ENCODE measurements at regions not wholly inside any gene's neighbourhood (a gene's known extent, or its start where the extent isn't known, plus 50 kb on each side); places are given as distances from the start of the nearest gene placed in this dataset.
"Not testable (repeated sequence)": the region's sequence is repeated elsewhere in the genome, so short reads cannot be mapped to it uniquely, and the experiment has no call there.

DNA sequence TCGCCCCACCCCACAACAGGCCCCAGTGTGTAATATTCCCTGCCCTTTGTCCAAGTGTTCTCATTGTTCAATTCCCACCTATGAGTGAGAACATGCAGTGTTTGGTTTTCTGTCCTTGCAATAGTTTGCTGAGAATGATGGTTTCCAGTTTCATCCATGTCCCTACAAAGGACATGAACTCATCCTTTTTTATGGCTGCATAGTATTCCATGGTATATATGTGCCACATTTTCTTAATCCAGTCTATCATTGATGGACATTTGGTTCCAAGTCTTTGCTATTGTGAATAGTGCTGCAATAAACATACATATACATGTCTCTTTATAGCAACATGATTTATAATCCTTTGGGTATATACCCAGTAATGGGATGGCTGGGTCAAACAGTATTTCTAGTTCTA is 132.7 kb downstream of the SNX10 start:
- not testable (repeated sequence) for ATAC-seq; H3K4me1 Mint-ChIP-seq; H3K4me3 Mint-ChIP-seq; H3K36me3 Mint-ChIP-seq; H3K27ac Mint-ChIP-seq; H3K9me3 Mint-ChIP-seq; DNase-seq (ENCODE audit: low spot score in 2 of 2)

DNA sequence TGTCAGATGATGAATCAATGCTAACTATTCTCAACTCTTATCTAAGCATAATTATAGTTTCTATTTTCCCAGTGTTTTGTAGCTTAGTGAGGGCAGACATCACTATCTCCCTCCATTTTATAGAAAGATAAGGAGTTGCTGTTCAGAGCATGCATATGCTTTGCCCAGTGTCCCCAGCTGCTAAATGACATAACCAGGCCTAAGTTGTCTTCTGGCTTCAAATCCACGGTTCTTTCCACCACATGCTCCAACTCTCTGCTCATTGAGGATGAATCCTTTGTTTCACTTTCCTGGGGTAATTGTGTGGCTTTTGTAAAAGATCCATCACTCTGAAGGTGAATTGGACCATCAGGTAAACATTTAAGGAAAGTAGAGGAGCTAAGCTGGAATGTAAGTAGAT is 134.0 kb downstream of the SNX10 start:
- no peaks in the 10 kb centered on the region for H3K9me3 Mint-ChIP-seq
- H3K36me3 Mint-ChIP-seq, result no peaks in the 10 kb centered on the region
- no peak overlapping the region for H3K27ac Mint-ChIP-seq
- DNase-seq (ENCODE audit: low spot score in 2 of 2) (no peak), ATAC-seq (no peak)
- no peak overlapping the region for H3K4me3 Mint-ChIP-seq
- H3K4me1 Mint-ChIP-seq, result no peaks in the 10 kb centered on the region

DNA sequence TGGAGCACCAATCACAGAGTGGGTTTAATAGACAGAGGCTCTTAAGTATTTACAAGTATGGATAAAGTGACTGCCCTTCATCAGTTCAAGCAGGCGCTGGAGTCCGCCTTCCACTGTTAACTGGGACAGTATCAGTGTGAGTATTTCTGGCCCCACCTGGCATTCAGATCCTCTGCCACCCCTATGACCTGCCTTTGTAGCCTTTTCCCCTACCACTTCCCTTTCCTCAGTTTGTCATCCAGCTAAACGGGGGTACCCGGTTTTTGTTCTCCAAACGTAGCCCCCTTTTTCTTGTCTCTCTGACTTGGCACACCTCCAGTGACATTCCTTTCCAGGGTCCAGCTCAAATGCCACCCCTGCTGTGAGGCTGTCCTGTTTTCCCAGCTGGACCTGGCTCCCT is 134.4 kb downstream of the SNX10 start:
- H3K36me3 Mint-ChIP-seq, result no peaks in the 10 kb centered on the region
- H3K4me3 Mint-ChIP-seq, result no peak overlapping the region
- DNase-seq (ENCODE audit: low spot score in 2 of 2), result no peak
- no peak overlapping the region for H3K27ac Mint-ChIP-seq
- no peaks in the 10 kb centered on the region for H3K9me3 Mint-ChIP-seq
- no peaks in the 10 kb centered on the region for H3K4me1 Mint-ChIP-seq
- ATAC-seq, result no peak

DNA sequence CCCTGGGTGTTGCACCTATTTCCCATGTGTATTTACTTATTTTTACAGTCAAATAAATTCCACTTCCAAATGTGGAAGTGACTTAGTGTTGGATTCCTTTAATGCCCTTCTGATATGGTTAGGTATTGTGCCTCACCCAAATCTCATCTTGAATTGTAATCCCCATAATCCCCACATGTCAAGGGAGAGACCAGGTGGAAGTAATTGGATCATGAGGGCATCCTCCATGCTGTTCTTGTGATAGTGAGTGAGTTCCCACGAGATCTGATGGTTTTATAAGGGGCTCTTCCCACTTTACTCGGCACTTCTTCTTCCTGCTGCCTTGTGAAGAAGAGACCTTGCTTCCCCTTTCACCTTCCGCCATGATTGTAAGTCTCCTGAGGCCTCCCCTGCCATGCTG is 136.9 kb downstream of the SNX10 start:
- no peaks in the 10 kb centered on the region for H3K4me1 Mint-ChIP-seq
- no peak overlapping the region for H3K4me3 Mint-ChIP-seq
- no peak overlapping the region for H3K27ac Mint-ChIP-seq
- ATAC-seq (no peak), DNase-seq (ENCODE audit: low spot score in 2 of 2) (no peak)
- no peaks in the 10 kb centered on the region for H3K36me3 Mint-ChIP-seq
- H3K9me3 Mint-ChIP-seq, result no peaks in the 10 kb centered on the region

DNA sequence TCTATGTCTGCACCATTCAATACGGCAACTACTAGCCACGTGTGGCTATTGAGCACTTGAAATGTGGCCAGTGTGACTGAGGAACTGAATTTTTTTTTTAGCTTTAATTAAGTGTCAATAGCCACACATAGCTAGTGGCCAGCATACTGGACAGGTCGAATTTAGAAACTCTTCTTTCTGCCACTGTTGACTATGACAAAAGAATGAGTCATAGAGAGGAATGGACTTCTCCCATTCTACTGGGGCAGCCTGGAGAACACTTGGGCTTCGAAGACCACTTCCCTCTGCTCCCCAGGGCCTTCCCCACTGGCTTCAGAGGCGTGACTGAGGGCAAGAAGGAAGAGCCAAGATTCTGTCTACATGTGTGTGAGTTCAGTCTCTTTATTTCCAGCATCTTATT is 137.5 kb downstream of the SNX10 start:
- H3K9me3 Mint-ChIP-seq, result no peaks in the 10 kb centered on the region
- H3K27ac Mint-ChIP-seq, result no peak overlapping the region
- H3K4me1 Mint-ChIP-seq, result no peaks in the 10 kb centered on the region
- ATAC-seq (no peak), DNase-seq (ENCODE audit: low spot score in 2 of 2) (no peak)
- H3K4me3 Mint-ChIP-seq, result no peak overlapping the region
- no peaks in the 10 kb centered on the region for H3K36me3 Mint-ChIP-seq

DNA sequence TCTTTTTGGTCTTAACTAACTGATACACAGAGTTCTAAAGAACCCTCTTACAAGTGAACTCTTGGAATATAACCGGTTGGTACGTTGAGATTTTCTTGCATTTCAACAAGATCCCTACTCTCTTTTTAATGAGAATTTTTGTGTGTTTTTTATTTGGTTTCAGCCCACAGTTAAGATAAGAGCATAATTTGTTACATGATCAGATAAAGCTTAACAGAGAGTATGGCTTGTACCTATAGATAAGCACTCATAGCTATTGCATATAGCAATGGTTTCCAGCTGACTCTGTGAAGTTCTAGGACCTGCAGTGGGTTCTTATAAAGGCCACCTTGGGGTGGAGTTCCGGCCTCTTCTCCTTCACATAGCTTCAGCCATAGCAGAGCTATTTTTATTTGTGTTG is 143.3 kb downstream of the SNX10 start:
- Mint-ChIP-seq H3K4me3 (no peak overlapping the region), H3K36me3 (no peaks in the 10 kb centered on the region), H3K9me3 (no peaks in the 10 kb centered on the region), H3K27ac (no peak overlapping the region), H3K4me1 (no peaks in the 10 kb centered on the region)
- DNase-seq (ENCODE audit: low spot score in 2 of 2), result no peak
- ATAC-seq, result no peak

DNA sequence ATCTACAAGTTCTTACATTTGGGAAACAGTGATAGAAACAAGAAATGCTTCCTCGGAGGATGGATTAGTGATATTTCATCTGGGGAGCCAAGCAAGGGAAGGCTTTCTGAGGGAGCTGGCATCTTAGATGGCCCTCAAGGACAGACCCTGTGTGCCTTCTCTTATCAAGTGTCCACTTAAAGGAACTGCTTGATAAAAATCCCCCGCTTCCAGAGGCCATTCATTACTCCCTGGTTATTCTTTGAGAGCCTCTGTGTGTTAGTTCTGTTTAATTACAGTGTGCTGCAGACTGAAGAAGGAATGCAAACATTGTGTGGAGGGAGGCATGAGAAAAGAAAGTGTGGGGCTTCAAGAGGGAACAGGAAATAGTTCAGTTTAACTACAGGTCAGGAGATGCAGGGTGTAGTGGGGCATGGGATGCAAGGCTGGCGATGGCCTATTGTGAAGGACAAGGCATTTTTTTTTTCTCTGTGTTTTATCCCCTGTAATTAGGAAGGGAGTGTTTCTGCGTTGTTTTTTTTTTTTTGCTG is 145.4 kb downstream of the SNX10 start:
- H3K27ac Mint-ChIP-seq, result no peak overlapping the region
- no peaks in the 10 kb centered on the region for H3K4me1 Mint-ChIP-seq
- ATAC-seq (no peak), DNase-seq (ENCODE audit: low spot score in 2 of 2) (no peak)
- H3K9me3 Mint-ChIP-seq, result no peaks in the 10 kb centered on the region
- H3K36me3 Mint-ChIP-seq, result no peaks in the 10 kb centered on the region
- H3K4me3 Mint-ChIP-seq, result no peak overlapping the region

DNA sequence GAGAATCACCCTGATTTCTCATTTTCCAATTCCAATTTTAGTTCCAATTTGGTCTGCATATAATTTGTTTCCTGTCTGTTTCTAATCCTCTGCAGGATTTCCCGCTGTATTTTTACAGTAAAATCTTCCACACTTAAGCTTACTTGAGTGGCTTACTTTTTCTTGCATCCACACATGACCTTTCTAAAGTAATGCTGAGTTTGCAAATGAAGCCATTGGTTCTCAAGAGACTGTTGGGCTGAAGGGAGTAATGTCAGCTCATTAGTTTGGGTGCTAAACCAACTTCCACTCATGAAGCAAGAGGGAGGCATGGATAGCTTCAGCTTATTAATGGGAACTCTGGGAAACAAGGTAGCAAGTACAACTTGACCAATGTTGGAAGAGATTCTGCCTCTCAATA is 146.4 kb downstream of the SNX10 start:
- DNase-seq (ENCODE audit: low spot score in 2 of 2), result no peak

DNA sequence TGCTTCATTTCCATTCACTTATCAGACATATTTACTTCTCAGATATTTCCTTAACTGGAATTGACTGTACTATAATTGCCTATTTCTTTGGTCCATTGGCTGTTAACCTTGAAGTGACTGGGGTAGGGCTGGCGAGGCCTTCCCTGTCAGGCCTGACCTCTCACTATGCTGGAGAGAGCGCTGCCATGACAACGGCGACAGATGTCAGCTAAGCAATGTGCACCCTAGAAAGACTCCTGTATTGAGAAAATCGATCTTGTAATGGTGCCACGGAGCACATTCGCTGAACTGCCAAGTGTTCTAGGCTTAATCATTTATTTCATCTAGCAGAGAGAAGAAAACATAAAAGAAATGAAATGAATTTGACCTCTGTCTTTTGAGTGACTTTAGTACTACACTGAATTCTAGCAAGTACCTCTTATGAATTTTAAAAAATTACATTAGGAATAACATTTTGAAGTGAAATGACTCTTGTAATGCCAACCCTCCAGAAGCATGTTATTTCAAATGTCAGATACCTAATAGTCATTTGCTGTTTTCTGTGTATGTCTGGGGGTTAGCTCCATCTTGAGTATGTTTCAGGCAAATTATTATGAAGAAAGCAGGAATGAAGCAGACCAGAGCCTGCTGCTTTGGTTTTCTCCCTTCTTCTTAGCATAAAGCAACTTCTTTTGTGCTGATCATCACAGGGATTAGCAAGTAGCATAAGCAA is 148.0 kb downstream of the SNX10 start:
- no peaks in the 10 kb centered on the region for H3K4me1 Mint-ChIP-seq
- no peak overlapping the region for H3K27ac Mint-ChIP-seq
- ATAC-seq, result no peak
- no peaks in the 10 kb centered on the region for H3K36me3 Mint-ChIP-seq
- no peaks in the 10 kb centered on the region for H3K9me3 Mint-ChIP-seq
- no peak overlapping the region for H3K4me3 Mint-ChIP-seq
- DNase-seq (ENCODE audit: low spot score in 2 of 2), result no peak

More for the DNA sequence above, 146.4 kb downstream of the SNX10 start:
- ATAC-seq, result no peak
- Mint-ChIP-seq H3K4me1 (no peaks in the 10 kb centered on the region), H3K4me3 (no peak overlapping the region), H3K9me3 (no peaks in the 10 kb centered on the region), H3K36me3 (no peaks in the 10 kb centered on the region), H3K27ac (no peak overlapping the region)

DNA sequence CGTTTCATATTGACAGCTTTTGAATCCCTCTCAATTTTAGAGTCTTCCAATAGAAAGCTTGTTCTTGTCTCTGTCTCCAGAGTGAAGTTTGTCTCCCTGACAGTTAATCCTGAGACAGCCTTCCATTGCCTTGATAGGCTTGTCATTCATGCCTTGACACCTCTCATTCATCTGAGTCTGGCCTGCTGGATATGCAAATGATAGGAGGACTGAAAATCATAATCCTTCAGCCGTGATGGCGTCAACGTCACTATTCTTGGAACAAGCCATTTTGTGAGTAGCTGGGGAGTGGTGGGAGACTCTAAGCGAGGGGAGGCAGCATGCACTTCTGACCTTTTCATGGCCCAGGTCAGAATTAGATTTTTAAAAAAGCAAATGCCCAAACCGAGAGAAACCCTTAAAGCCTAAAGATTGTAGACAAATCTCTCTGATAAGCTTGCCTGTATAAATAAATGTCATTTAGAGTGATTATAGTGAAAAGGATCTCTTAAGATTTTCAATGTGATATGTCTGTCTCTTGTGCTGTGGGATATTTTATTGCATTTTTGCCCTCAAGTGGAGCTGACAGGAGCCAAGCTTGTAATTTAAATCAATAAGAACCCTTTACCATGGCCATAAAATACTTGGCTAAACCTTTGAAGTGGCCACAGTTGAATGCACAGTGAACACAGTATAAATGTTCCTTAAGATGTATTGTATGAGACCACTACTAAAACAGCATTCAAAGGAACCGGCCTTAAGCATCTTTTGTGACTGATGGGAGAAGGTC is 148.8 kb downstream of the SNX10 start:
- no peaks in the 10 kb centered on the region for H3K4me1 Mint-ChIP-seq

DNA sequence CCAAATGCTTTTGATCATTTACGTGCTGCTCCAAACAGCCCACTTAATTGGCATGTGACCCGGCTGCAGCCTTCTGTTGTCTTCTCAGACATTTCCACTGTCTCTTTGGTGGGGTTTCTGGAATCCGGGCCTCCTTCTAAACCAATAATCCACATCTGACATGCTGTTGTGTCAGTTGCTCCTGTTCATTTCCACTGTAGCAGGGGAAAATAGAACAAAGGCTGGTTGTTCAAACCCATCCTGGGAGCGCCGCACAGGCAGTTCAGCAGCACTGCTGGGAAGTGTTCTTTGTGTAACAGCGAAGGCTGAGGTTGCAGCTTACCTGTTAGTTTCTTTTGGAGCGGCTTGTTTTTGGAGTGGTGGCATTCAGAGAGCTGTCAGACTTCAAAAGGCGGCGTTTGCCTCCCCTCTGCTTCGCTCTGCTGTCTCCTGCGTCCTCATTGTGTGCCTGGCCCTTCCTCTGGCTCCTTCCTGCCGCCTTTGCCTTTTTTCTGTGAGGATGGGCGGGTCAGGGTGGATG is 149.4 kb downstream of the SNX10 start:
- no peak for ATAC-seq

More for the DNA sequence above, 148.8 kb downstream of the SNX10 start:
- Mint-ChIP-seq H3K27ac (no peak overlapping the region), H3K9me3 (no peaks in the 10 kb centered on the region), H3K4me3 (no peak overlapping the region), H3K36me3 (no peaks in the 10 kb centered on the region)
- no peak for DNase-seq (ENCODE audit: low spot score in 2 of 2)
- ATAC-seq, result no peak

DNA sequence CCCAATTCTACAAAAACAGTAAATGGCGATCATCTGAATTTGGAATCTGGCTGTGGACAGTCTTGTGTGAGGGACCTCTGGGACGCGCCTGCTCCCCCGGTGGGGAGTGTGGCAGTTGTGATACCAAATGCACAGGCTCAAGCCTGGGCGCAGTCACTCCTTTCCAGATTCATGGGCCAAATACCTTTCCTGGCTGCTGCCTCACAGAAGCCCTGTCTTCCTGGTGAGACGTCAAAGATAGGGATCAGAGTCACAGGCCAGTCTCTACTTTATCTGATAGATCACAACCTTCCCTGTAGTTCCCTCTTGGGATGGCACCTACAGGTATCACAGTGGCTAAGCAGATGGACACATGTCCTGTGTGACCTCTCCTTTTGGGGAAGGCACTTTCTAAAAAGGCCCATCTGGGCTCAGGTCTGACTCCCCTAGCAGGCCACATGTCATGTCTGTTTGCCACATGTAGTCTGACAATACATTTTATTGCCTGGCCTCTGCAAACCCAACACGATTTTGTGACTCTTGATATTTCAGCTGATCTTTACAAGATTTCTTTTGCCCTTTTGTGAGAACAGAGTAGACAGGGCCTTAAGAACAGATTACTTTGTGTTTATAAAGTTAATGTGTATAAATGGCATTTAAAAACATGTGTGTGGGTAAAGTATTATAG is 150.1 kb downstream of the SNX10 start:
- no peak overlapping the region for H3K27ac Mint-ChIP-seq

More for the DNA sequence above, 149.4 kb downstream of the SNX10 start:
- Mint-ChIP-seq H3K4me3 (no peak overlapping the region), H3K4me1 (no peaks in the 10 kb centered on the region), H3K27ac (no peak overlapping the region), H3K36me3 (no peaks in the 10 kb centered on the region), H3K9me3 (no peaks in the 10 kb centered on the region)
- DNase-seq (ENCODE audit: low spot score in 2 of 2), result no peak

DNA sequence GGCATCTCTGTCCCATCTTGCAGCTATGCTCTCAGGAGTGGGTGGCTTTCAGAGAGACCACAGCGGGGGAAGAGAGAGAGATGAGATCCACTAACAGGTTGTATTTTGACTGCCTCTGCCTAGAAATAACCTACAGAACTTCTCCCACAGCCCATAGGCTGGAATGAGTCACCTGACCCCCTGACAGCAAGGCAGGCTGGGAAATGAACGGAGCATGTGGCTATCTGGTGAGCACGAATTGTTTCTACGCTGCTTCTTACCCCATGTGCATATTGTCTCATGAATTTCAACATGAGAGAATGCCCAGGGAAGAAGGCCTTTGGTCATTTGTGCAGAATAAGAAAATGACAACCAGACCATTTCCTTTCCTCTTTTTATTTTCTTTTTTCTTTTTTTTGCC is 151.3 kb downstream of the SNX10 start:
- Mint-ChIP-seq H3K36me3 (no peaks in the 10 kb centered on the region), H3K4me1 (no peaks in the 10 kb centered on the region), H3K27ac (no peak overlapping the region), H3K4me3 (no peak overlapping the region), H3K9me3 (no peaks in the 10 kb centered on the region)
- DNase-seq (ENCODE audit: low spot score in 2 of 2) (no peak), ATAC-seq (no peak)

More for the DNA sequence above, 150.1 kb downstream of the SNX10 start:
- Mint-ChIP-seq H3K9me3 (no peaks in the 10 kb centered on the region), H3K36me3 (no peaks in the 10 kb centered on the region), H3K4me1 (no peaks in the 10 kb centered on the region), H3K4me3 (no peak overlapping the region)
- DNase-seq (ENCODE audit: low spot score in 2 of 2) (no peak), ATAC-seq (no peak)

DNA sequence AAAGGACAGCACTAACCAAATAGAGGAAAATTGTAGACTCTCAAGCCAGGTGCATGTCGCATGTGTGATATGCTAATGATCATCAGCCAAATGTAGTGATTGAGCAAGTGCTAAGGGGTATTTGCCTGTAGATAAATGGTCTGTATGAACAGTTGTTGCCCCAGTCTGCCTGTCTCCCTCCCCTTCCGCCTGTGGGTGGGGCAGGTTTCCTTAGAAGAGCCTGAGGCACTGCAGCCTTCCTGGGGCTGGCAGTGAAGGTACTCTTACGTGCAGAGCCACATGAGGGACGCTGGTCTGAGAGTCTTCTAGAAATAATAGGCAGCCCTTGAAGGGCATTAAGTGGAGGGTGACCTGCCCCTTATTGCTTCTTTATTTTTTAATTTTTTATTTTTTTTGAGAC is 152.1 kb downstream of the SNX10 start:
- Mint-ChIP-seq H3K4me3 (no peak overlapping the region), H3K9me3 (no peaks in the 10 kb centered on the region), H3K36me3 (no peaks in the 10 kb centered on the region), H3K27ac (no peak overlapping the region), H3K4me1 (no peaks in the 10 kb centered on the region)
- DNase-seq (ENCODE audit: low spot score in 2 of 2) (no peak), ATAC-seq (no peak)

DNA sequence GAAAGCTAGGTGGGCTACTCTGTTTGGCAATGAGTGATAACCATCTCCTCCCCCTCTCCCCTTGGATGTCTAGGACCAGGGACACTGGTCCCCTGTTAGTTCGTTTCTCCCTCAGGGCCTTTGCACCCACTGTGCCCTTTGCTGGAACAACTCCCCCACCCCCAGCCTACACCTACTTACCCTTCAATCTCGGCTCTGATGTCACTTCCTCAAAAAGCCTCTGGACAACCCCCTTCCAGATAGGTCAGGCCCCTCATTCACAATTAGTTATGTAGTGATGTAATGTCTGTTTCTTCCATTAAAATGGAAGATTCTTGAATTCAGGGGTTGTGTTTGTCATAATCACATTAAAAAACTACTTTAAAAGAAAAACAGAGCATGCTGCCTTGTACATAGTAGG is 152.9 kb downstream of the SNX10 start:
- Mint-ChIP-seq H3K4me1 (no peaks in the 10 kb centered on the region), H3K9me3 (no peaks in the 10 kb centered on the region), H3K36me3 (no peaks in the 10 kb centered on the region), H3K4me3 (no peak overlapping the region), H3K27ac (no peak overlapping the region)
- DNase-seq (ENCODE audit: low spot score in 2 of 2), result no peak
- ATAC-seq, result no peak
